Activated CD8-positive, alpha-beta T cell treated with anti-CD3 and anti-CD28 coated beads for 36 hours (primary cell): ENCODE measurements at regions not wholly inside any gene's neighbourhood (a gene's known extent, or its start where the extent isn't known, plus 50 kb on each side); places are given as distances from the start of the nearest gene placed in this dataset.

Experiments used
- ATAC-seq: fragments of 200-7000 bp; cut with Tn5 transposase; one replicate; pipeline ENCODE4 v1.10.0; 2021; ENCODE audit warnings: mild to moderate bottlenecking, moderate library complexity
- CTCF ChIA-PET: fragments of 350-600 bp; sonication (Branson Sonifier 250); formaldehyde crosslinking; loops from one replicate; lab custom pipeline; 2021; ENCODE audit warnings: antibody characterized with exemption; lab: Charles Lee
- POLR2A ChIA-PET: fragments of 350-600 bp; sonication (Branson Sonifier 250); formaldehyde crosslinking; loops from one replicate; lab custom pipeline; 2021; ENCODE audit warnings: antibody characterized with exemption; lab: Charles Lee
- DNase-seq: peaks from one replicate; pipeline ENCODE4 v3.0.0-alpha.2; 2020
- H3K27ac Mint-ChIP-seq: one replicate; pipeline ENCODE4 v1.8.0; 2021; ENCODE audit warnings: mild to moderate bottlenecking, mixed read lengths
- H3K27me3 Mint-ChIP-seq: one replicate; pipeline ENCODE4 v1.8.0; 2021; ENCODE audit warnings: mixed read lengths
- H3K36me3 Mint-ChIP-seq: one replicate; pipeline ENCODE4 v1.8.0; 2021; ENCODE audit warnings: low read depth, mixed read lengths
- H3K4me1 Mint-ChIP-seq: one replicate; pipeline ENCODE4 v1.8.0; 2021; ENCODE audit warnings: low read depth, mixed read lengths
- H3K4me3 Mint-ChIP-seq: one replicate; pipeline ENCODE4 v1.8.0; 2021; ENCODE audit warnings: mild to moderate bottlenecking, moderate library complexity, mixed read lengths
- H3K9me3 Mint-ChIP-seq: one replicate; pipeline ENCODE4 v1.8.0; 2021; ENCODE audit warnings: mixed read lengths
- intact Hi-C: fragments of 100-400 bp; cut with micrococcal nuclease; formaldehyde crosslinking; loops from one replicate; pipeline ENCODE4 v1.10.0; 2022
- TF ChIP-seq, protein P1 (sequence below): fragments of 200-600 bp; IDR thresholded peaks from one replicate; pipeline ENCODE4 v1.8.0; 2022; ENCODE audit warnings: antibody characterized with exemption, mild to moderate bottlenecking

DNA sequence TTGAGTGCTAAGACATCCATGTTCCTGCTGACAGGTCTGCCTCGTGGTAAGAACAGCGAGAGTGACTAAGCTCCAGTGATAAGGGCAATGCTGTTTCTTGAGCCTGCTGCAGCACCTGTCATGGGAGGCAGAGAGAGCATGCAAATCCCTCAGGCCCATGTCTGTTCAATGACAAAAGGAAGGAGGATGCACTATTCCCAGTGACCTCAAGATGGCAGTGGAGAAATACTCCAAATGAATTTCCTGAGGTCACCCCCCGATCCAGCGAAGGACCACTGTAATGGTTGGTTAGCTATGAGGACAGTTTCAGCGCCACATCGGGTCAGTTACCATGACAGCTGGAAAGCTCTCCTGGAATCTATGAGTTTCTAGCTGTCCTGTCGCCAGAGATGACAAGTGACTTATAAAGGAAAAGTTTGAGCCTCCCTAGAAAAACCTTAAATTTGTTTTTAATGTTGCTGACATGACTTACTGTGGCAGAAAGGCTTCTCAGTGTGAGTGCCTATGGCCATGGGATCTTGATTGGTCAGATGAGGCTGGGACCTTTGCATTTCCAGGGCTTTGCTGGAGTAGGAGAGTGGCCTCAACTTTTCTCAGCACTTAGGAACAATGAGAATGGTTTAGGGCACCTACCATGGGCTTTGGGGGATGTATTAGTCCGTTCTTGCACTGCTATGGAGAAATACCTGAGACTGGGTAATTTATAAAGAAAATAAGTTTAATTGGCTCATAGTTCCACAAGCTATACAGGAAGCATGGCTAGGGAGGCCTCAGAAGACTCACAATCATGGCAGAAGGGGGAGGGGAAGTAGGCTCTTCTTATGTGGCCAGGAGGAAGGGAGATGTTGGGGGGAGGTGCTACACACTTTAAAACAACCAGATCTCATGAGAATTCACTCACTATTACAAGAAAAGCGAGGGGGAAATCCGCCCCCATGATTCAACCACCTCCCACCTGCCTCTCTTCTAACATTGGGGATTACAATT is 88.0 kb upstream of the TMEM260 start:
- Mint-ChIP-seq H3K4me1 (peaks cover 10% of the 10 kb centered on the region), H3K9me3 (no peaks in the 10 kb centered on the region), H3K27me3 (peaks cover 6% of the 10 kb centered on the region), H3K27ac (no peak overlapping the region), H3K36me3 (no peaks in the 10 kb centered on the region), H3K4me3 (no peak overlapping the region)
- intact Hi-C loops = loop anchor here (5.0 to 10.0 kb wide), 3 partner anchors 573 to 826 kb away; no protein-coding TSS in a partner anchor
- ATAC-seq = peak; percentile 80
- DNase-seq = peak; percentile 59
- ChIA-PET POLR2A (no interaction called here), CTCF (interaction anchor here (0.6 to 3.7 kb wide), 42 partner anchors 9 to 889 kb away, joined by 3 to 22 read pairs (median 4); partner anchors contain the start of gene TMEM260)
- TF ChIP-seq, protein P1, sequence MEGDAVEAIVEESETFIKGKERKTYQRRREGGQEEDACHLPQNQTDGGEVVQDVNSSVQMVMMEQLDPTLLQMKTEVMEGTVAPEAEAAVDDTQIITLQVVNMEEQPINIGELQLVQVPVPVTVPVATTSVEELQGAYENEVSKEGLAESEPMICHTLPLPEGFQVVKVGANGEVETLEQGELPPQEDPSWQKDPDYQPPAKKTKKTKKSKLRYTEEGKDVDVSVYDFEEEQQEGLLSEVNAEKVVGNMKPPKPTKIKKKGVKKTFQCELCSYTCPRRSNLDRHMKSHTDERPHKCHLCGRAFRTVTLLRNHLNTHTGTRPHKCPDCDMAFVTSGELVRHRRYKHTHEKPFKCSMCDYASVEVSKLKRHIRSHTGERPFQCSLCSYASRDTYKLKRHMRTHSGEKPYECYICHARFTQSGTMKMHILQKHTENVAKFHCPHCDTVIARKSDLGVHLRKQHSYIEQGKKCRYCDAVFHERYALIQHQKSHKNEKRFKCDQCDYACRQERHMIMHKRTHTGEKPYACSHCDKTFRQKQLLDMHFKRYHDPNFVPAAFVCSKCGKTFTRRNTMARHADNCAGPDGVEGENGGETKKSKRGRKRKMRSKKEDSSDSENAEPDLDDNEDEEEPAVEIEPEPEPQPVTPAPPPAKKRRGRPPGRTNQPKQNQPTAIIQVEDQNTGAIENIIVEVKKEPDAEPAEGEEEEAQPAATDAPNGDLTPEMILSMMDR = peak; percentile 53

GRCh38 chr14:56494167-56494566 is 85.4 kb upstream of the TMEM260 start:
- POLR2A ChIA-PET = no interaction called here
- no peak overlapping the region for H3K27ac Mint-ChIP-seq

GRCh38 chr14:56498112-56498511 is 81.5 kb upstream of the TMEM260 start:
- CTCF ChIA-PET = interaction anchor here (0.5 to 0.8 kb wide), 2 partner anchors 37 to 80 kb away, joined by 3 to 4 read pairs; no protein-coding TSS in a partner anchor
- DNase-seq (no peak), ATAC-seq (no peak)
- Mint-ChIP-seq H3K4me3 (no peak overlapping the region), H3K36me3 (no peaks in the 10 kb centered on the region), H3K27ac (no peak overlapping the region), H3K9me3 (no peaks in the 10 kb centered on the region), H3K4me1 (no peaks in the 10 kb centered on the region), H3K27me3 (peaks cover 2% of the 10 kb centered on the region)
- POLR2A ChIA-PET = no interaction called here
- intact Hi-C loops = loop anchor here (10.0 kb wide), 2 partner anchors 567 to 687 kb away; no protein-coding TSS in a partner anchor
- TF ChIP-seq, protein P1 = no peak

More at GRCh38 chr14:56494167-56494566, 85.4 kb upstream of the TMEM260 start:
- TF ChIP-seq, protein P1 = no peak
- DNase-seq = no peak
- H3K9me3 Mint-ChIP-seq = no peaks in the 10 kb centered on the region
- H3K27me3 Mint-ChIP-seq = peaks cover 4% of the 10 kb centered on the region
- no peaks in the 10 kb centered on the region for H3K36me3 Mint-ChIP-seq
- H3K4me1 Mint-ChIP-seq = peaks cover 10% of the 10 kb centered on the region
- H3K4me3 Mint-ChIP-seq = no peak overlapping the region
- ATAC-seq = no peak
- CTCF ChIA-PET = no interaction called here
- intact Hi-C loops = loop anchor here (5.0 to 10.0 kb wide), 3 partner anchors 571 to 823 kb away; no protein-coding TSS in a partner anchor

DNA sequence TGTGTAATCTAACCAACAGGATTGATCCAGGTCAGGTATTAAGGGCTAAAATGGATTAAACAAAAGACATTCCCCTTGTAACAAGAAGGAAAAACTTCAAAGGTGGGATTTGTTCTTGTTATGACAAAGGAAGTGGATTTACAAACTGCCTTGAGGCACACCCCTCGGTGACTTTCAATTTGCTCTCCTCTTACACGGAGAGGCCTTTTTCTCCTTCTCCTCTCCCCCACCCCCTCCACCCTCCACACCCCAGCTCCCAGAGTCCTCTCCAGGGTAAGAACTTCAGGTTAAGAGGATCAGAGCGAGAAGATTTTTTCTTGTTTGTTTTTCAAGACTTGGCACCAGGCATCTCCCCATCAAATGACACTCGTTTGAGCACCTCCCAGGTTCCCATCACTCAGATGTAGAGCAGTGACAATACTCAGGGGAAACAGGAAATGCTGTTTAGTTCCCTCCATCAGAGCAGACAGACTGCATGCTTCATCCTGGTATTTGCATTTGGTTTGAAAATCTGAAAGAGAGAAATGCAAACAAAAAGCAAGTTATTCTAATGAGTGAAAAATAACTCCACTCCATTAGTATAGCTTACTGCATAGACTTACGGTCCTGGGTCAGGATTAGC is 77.6 kb upstream of the TMEM260 start:
- TF ChIP-seq, protein P1 = no peak
- DNase-seq (no peak), ATAC-seq (no peak)
- CTCF ChIA-PET = no interaction called here
- intact Hi-C loops = no loop called here
- H3K36me3 Mint-ChIP-seq = no peaks in the 10 kb centered on the region
- H3K27ac Mint-ChIP-seq = no peak overlapping the region
- H3K4me1 Mint-ChIP-seq = no peaks in the 10 kb centered on the region
- POLR2A ChIA-PET = no interaction called here
- no peak overlapping the region for H3K4me3 Mint-ChIP-seq
- peaks cover 4% of the 10 kb centered on the region for H3K27me3 Mint-ChIP-seq
- H3K9me3 Mint-ChIP-seq = no peaks in the 10 kb centered on the region
